HG02981 (cell line): ENCODE measurements at regions not wholly inside any gene's neighbourhood (a gene's known extent, or its start where the extent isn't known, plus 50 kb on each side); places are given as distances from the start of the nearest gene placed in this dataset.
"Not testable (repeated sequence)": the region's sequence is repeated elsewhere in the genome, so short reads cannot be mapped to it uniquely, and the experiment has no call there.

Source experiments
- ATAC-seq: cut with Tn5 transposase; IDR thresholded peaks from one replicate; pipeline ENCODE4 v1.9.1; 2021; ENCODE audit warnings: mild to moderate bottlenecking, moderate library complexity; ENCODE audit not compliant: unreplicated experiment

GRCh38 chr6:63010962-63011361 is 200.3 kb upstream of the FKBP1C start:
- not testable (repeated sequence) for ATAC-seq

GRCh38 chr6:63014290-63014689 is 197.0 kb upstream of the FKBP1C start:
- ATAC-seq, result no peak

DNA sequence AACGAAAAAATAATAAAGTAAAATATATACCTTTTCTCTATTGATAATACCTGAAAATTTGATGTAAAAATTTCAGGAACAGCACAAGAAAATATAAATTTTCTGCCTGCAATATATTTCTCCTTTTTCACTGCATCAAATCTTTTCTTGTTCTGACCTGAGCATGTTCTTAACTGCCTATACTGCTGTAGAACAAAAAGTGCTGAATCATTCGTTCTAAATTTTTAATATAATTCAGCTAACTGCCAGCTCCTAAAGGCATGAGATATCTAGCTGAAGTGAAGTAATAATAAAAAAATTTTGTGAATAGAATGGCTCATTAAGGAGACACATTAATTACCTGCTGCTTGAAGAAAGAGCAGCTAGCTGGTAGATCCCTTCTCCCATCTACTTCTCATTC is 188.6 kb upstream of the FKBP1C start:
- no peak for ATAC-seq

DNA sequence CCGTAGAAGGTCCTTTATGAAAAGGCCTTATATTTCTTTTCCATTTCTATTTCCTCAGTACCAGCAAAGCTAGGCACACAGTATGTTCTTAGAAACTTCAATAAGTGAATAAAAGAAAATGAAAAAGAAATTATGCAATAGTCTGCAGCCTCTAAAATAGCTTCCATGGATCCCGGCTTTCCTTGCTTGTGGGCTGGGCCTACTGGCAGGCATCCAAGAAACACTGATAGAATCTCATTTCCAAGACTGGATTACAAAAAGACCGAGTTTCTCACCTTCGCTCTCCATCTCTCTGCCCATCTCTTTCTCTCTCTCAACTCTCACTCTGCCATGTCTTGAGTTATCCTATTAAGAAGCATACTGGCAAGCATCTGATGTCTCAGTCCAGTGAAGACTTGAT is 187.5 kb upstream of the FKBP1C start:
- ATAC-seq, result no peak

- ATAC-seq, result no peak
Measured at GRCh38 chr6:63049216-63049615, 162.1 kb upstream of the FKBP1C start.

DNA sequence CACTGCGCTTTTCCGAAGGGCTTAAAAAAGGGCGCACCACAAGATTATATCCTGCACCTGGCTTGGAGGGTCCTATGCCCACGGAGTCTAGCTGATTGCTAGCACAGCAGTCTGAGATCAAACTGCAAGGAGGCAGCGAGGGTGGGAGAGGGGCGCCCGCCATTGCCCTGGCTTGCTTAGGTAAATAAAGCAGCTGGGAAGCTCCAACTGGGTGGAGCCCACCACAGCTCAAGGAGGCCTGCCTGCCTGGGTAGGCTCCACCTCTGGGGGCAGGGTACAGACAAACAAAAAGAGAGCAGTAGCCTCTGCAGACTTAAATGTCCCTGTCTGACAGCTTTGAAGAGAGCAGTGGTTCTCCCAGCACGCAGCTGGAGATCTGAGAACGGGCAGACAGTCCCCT is 158.1 kb upstream of the FKBP1C start:
- ATAC-seq, result not testable (repeated sequence)

GRCh38 chr6:63058601-63059000 is 152.7 kb upstream of the FKBP1C start:
- no peak for ATAC-seq

- no peak for ATAC-seq
Measured at GRCh38 chr6:63063631-63064271, 147.5 kb upstream of the FKBP1C start.

DNA sequence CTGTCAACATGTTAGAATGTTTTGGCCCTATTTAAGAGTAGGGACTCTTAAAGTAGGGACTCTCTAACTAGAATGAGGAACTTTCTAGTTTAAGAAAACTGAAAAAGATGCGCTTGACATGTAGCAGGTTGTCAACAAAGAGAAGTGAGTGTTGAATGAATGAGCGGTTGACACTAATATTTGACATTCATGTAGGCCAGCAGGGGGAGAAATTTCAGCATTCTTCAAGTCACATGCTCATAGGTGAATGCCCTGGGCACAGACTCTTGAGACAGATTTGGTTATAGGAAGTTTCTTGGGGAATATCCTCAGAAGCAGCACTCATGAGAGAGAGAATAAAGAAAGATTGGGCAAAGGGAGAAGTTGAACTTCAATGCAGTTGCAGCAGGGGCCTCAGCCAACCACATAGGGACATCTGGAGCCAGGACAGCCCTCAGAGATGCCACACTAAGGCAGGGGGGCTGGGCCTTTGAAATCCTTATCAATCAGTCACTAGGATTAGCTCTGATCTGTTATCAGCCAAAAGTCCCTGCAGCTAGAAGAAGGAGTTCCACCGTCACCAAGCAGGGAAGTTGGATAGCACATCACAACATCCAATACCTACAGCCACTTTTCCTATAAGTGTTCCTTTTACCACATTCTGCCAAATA is 145.1 kb upstream of the FKBP1C start:
- peak; percentile 73 for ATAC-seq

DNA sequence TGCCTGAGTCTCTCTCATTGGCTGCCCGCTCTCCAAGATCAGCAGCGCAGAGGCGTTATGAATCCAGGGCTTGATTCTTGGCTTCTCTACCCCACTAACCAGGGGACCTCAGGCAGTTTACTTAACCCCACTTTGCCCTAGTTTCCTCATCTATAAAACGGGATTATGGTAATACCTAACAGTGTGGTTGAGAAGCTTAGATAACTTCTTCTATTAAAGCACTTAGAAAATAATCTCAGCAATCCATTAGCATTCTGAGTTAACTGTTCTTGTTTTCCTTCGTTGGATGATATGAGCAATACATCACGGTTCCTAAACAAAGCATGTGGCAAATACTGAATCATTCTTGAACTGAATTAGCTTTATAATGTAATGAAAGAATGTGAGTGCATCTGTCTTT is 116.3 kb upstream of the FKBP1C start:
- ATAC-seq, result no peak

DNA sequence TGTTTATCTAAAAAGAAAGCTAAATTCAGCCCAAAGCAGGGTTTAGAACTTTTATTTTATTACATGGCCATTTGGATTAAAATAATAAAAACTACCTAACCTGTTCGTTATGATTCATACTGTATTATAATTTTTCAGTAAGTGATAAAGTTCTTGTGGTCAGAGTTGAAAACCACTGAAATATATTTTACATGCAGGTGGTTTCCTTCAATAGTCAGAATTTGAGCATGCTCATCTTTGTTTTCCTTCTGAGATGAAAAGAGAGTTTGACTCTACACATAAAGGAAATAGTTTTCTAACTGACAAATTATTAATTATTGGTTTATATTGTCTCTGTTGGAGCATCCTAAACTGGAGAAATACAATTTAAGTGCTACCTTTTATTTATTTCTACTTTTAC is 114.0 kb upstream of the FKBP1C start:
- ATAC-seq, result peak; percentile 70

DNA sequence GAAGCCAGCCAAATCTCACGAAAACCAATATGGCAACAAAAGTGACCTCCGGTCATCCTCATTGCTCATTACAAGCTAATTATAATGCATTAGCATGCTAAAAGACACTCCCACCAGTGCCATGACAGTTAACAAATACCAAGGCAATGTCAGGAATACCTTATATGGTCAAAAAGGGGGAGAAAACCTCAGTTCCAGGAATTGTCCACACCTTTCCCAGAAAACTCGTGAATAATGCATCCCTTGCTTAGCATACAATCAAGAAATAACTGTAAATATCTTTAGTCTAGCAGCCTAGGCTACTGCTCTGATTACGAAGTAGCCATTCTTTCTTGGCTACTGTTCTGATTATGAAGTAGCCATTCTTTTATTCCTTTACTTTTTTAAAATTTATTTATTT is 112.5 kb upstream of the FKBP1C start:
- ATAC-seq, result no peak

DNA sequence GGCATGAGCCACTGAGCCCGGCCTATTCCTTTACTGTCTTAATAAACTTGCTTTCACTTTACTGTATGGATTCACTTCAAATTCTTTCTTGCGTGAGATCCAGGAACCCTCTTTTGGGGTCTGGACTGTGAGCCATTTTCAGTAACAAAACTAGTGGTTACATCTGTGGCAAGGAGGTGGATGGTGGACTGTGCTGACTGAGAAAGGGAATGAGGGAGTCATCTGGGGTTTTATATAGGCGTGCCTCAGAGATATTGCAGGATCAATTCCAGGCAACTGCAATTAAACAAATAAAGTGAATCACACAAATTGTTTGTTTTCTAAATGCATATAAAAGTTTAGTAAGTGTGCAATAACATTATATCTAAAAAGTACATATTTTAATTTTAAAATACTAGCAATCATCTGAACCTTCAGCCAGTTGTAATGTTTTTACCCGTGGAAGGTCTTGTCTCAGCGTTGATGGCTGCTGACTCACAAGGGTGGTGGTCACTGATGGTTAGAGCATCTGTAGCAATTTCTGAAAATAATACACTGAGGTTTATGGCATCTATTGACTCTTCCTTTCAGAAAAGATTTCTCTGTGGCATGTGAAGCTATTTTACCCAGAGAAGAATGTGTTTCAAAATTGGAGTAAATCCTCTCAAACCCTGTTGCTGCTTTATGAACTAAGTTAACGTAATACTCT is 111.4 kb upstream of the FKBP1C start:
- ATAC-seq, result no peak

DNA sequence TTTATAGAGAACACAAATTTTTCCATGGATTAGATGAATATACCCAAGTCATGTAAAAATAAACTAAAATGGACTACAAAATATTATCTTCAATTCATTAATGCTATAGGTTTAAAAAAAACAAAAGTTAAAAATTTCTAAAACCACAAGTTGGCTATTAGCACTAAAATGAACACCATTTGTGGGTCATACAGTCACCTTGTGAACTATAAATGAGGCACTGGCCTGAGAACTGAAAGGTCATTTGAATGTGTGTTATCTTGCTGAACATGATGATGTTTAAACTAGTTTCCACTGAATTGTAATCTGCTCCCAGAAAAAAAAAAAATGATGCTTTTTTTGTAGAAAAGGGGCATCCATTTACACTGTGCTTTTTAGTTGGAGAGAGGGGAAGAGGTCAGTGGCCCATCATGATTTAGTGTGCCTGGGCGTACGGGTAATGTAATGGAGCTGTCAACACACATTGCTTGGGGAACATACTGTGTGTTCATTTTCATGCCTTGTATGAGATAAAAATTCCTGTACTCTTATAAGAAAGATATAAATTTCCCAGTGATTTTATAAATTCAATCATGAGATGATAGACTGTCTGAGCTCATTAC is 96.6 kb upstream of the FKBP1C start:
- peak; percentile 89 for ATAC-seq

GRCh38 chr6:63121166-63121565 is 90.1 kb upstream of the FKBP1C start:
- ATAC-seq, result no peak

DNA sequence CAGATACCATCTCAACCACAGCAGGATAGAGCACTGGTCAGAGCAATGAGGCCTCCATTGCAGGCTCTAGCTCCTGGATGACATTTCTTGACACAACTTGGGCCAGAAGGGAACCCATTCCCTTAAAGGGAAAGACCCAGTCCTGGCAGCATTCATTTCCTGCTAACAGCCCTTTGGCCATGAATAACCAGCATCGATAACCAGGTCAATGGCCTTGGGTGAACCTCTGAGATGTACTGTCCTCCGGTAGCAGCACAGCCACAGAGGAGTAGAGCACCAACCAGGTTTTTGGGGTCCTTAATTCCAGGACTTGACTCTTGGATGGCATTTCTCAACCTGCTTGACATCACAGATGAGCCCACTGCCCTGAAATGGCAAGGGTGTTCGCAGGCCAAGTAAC is 71.2 kb upstream of the FKBP1C start:
- ATAC-seq, result no peak

DNA sequence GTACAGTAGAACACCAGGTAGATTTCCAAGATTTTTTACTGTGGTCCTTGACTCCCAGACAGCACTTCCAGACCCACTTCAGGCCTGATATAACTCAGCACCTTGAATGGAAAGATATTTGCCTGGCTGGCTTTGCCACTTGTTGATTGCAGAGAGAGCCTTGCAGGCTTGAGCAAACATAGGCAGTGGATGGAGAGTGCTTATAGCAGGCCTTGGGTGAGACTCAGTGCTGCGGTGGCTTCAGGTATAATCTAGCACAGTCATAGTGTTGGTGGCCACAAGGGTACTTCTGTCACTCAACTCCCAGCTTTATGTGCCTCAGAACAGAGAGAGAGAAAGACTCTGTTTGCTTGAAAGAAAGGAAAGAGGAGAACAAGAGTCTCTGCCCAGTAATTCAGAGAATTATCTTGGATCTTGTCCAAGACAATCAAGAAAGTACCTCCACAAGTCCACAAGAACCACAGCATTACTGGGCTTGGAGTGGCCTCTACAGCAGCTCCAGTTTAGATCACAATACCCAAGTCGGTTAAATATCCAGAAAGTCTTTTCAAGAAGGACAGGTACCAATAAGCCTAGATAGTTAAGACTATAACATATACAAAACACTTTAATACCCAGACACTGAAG is 70.5 kb upstream of the FKBP1C start:
- ATAC-seq, result no peak

GRCh38 chr6:63149730-63150129 is 61.5 kb upstream of the FKBP1C start:
- no peak for ATAC-seq

DNA sequence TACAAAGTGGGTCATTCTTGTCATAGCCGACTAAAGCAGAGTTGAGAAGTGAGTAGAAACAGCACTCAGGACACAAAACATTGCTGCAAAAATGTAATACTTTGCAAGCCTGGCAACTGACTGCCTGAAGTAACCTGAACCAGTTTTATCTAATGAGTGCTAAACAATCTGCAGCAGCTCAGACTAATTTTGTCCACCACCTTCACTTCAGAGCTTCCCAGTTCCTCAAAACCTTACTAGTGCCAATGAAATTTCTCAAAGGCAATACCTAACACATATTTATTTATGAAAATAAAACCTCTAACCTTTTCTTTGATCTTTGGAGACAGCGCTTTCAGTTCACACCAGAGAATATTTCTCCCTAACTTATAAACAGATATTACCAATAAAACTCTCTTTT is 56.7 kb upstream of the FKBP1C start:
- ATAC-seq, result no peak
